Endometrium (tissue), 2 donors: ENCODE measurements at regions not wholly inside any gene's neighbourhood (a gene's known extent, or its start where the extent isn't known, plus 50 kb on each side); places are given as distances from the start of the nearest gene placed in this dataset.

Source experiments
- FAIRE-seq: peaks from 2 replicates; lab custom pipeline; 2012; peaks lifted over from hg19 to GRCh38; lab: Jason Lieb, UNC
- donor health status: control.
- donor health status: control.

- FAIRE-seq: no peak
Measured at GRCh38 chr15:38672814-38673670, 108.4 kb upstream of the RASGRP1 start.

GRCh38 chr15:38674448-38674847, 109.8 kb upstream of the RASGRP1 start:
- FAIRE-seq: no peak

- FAIRE-seq: no peak
Measured at GRCh38 chr15:38678281-38678680, 113.7 kb upstream of the RASGRP1 start.

- no peak for FAIRE-seq
Measured at GRCh38 chr15:38680775-38681174, 116.2 kb upstream of the RASGRP1 start.

- no peak for FAIRE-seq
Measured at GRCh38 chr15:38682363-38682762, 117.7 kb upstream of the RASGRP1 start.

GRCh38 chr15:38682861-38683260, 118.2 kb upstream of the RASGRP1 start:
- FAIRE-seq: no peak

- FAIRE-seq: peak; percentile 77
Measured at GRCh38 chr15:38683382-38684242, 119.0 kb upstream of the RASGRP1 start.

- FAIRE-seq: no peak
Measured at GRCh38 chr15:38684440-38685010, 119.9 kb upstream of the RASGRP1 start.

- no peak for FAIRE-seq
Measured at GRCh38 chr15:38685686-38686339, 121.2 kb upstream of the RASGRP1 start.

GRCh38 chr15:38687340-38687739, 122.7 kb upstream of the RASGRP1 start:
- no peak for FAIRE-seq

GRCh38 chr15:38687775-38688495, 123.3 kb upstream of the RASGRP1 start:
- FAIRE-seq: no peak

GRCh38 chr15:38688761-38689160, 124.1 kb upstream of the RASGRP1 start:
- FAIRE-seq: no peak

GRCh38 chr15:38689522-38689921, 124.9 kb upstream of the RASGRP1 start:
- FAIRE-seq: no peak

- FAIRE-seq: no peak
Measured at GRCh38 chr15:38690216-38690615, 125.6 kb upstream of the RASGRP1 start.

GRCh38 chr15:38690719-38691332, 126.2 kb upstream of the RASGRP1 start:
- FAIRE-seq: peak; percentile 59

GRCh38 chr15:38691377-38691776, 126.8 kb upstream of the RASGRP1 start:
- no peak for FAIRE-seq

GRCh38 chr15:38691965-38692788, 127.6 kb upstream of the RASGRP1 start:
- FAIRE-seq: no peak

- FAIRE-seq: no peak
Measured at GRCh38 chr15:38692789-38693062, 128.1 kb upstream of the RASGRP1 start.

GRCh38 chr15:38695249-38696108, 130.9 kb upstream of the RASGRP1 start:
- FAIRE-seq: no peak
